SJSA1 (cell line): ENCODE measurements at regions not wholly inside any gene's neighbourhood (a gene's known extent, or its start where the extent isn't known, plus 50 kb on each side); places are given as distances from the start of the nearest gene placed in this dataset.

Experiments
- DNase-seq, 2 experiments: peaks; one replicate each; pipeline ENCODE4 v3.0.0-alpha.2; 2015 to 2020; ENCODE audit warnings: low spot score in 2 of 2, low read depth in 1 of 2
- H3K27ac ChIP-seq: fragments of 250-450 bp; sonication (Bioruptor Pico); 2 replicates; pipeline ENCODE4 v1.5.1; 2020; ENCODE audit warnings: mild to moderate bottlenecking, moderate library complexity
- H3K27me3 ChIP-seq: fragments of 250-450 bp; sonication (Bioruptor Pico); replicated peaks from 2 replicates; pipeline ENCODE4 v1.5.1; 2020; ENCODE audit warnings: mild to moderate bottlenecking, moderate library complexity
- H3K36me3 ChIP-seq: fragments of 250-450 bp; sonication (Bioruptor Pico); 2 replicates; pipeline ENCODE4 v1.5.1; 2020; ENCODE audit warnings: mild to moderate bottlenecking
- H3K4me1 ChIP-seq: fragments of 250-450 bp; sonication (Bioruptor Pico); replicated peaks from 2 replicates; pipeline ENCODE4 v1.6.1; 2021; ENCODE audit warnings: mild to moderate bottlenecking
- H3K4me3 ChIP-seq: fragments of 250-450 bp; sonication (Bioruptor Pico); 2 replicates; pipeline ENCODE4 v1.5.1; 2020; ENCODE audit warnings: mild to moderate bottlenecking
- H3K9me3 ChIP-seq: fragments of 250-450 bp; sonication (Bioruptor Pico); replicated peaks from 2 replicates; pipeline ENCODE4 v1.5.1; 2020; ENCODE audit warnings: mild to moderate bottlenecking

- Histone ChIP-seq H3K4me3 (no peak overlapping the region), H3K9me3 (no peaks in the 10 kb centered on the region), H3K36me3 (no peaks in the 10 kb centered on the region), H3K4me1 (no peaks in the 10 kb centered on the region), H3K27me3 (no peaks in the 10 kb centered on the region), H3K27ac (no peak overlapping the region)
- no peak for DNase-seq
Measured at GRCh38 chr1:162950187-162950586, 89.2 kb upstream of the CCDC190 start.

- Histone ChIP-seq H3K27ac (no peak overlapping the region), H3K27me3 (no peaks in the 10 kb centered on the region), H3K36me3 (no peaks in the 10 kb centered on the region), H3K4me1 (no peaks in the 10 kb centered on the region), H3K9me3 (no peaks in the 10 kb centered on the region), H3K4me3 (no peak overlapping the region)
- no peak for DNase-seq
Measured at GRCh38 chr1:162946701-162947100, 85.7 kb upstream of the CCDC190 start.

GRCh38 chr1:162944974-162945674 lies 84.1 kb upstream of the CCDC190 start:
- Histone ChIP-seq H3K27ac (no peak overlapping the region), H3K9me3 (no peaks in the 10 kb centered on the region), H3K27me3 (no peaks in the 10 kb centered on the region), H3K4me1 (no peaks in the 10 kb centered on the region), H3K36me3 (no peaks in the 10 kb centered on the region), H3K4me3 (no peak overlapping the region)
- no peak for DNase-seq

GRCh38 chr1:162943622-162944021 lies 82.6 kb upstream of the CCDC190 start:
- Histone ChIP-seq H3K4me1 (no peaks in the 10 kb centered on the region), H3K9me3 (no peaks in the 10 kb centered on the region), H3K27me3 (no peaks in the 10 kb centered on the region), H3K27ac (no peak overlapping the region), H3K36me3 (no peaks in the 10 kb centered on the region), H3K4me3 (no peak overlapping the region)
- no peak for DNase-seq

- no peaks in the 10 kb centered on the region for H3K4me1 ChIP-seq
- no peak overlapping the region for H3K27ac ChIP-seq
- H3K4me3 ChIP-seq, result no peak overlapping the region
- H3K36me3 ChIP-seq, result no peaks in the 10 kb centered on the region
- no peak for DNase-seq
- H3K27me3 ChIP-seq, result no peaks in the 10 kb centered on the region
- no peaks in the 10 kb centered on the region for H3K9me3 ChIP-seq
Measured at GRCh38 chr1:162942916-162943559, 82.1 kb upstream of the CCDC190 start.

- no peaks in the 10 kb centered on the region for H3K36me3 ChIP-seq
- no peaks in the 10 kb centered on the region for H3K4me1 ChIP-seq
- H3K9me3 ChIP-seq, result no peaks in the 10 kb centered on the region
- H3K4me3 ChIP-seq, result no peak overlapping the region
- H3K27me3 ChIP-seq, result no peaks in the 10 kb centered on the region
- DNase-seq, result no peak
- no peak overlapping the region for H3K27ac ChIP-seq
Measured at GRCh38 chr1:162941024-162941423, 80.0 kb upstream of the CCDC190 start.

GRCh38 chr1:162939035-162939434 lies 78.1 kb upstream of the CCDC190 start:
- Histone ChIP-seq H3K27ac (no peak overlapping the region), H3K4me1 (no peaks in the 10 kb centered on the region), H3K4me3 (no peak overlapping the region), H3K27me3 (no peaks in the 10 kb centered on the region), H3K36me3 (no peaks in the 10 kb centered on the region), H3K9me3 (no peaks in the 10 kb centered on the region)
- no peak for DNase-seq

- H3K4me3 ChIP-seq, result no peak overlapping the region
- H3K27ac ChIP-seq, result no peak overlapping the region
- H3K36me3 ChIP-seq, result no peaks in the 10 kb centered on the region
- H3K9me3 ChIP-seq, result no peaks in the 10 kb centered on the region
- H3K4me1 ChIP-seq, result no peaks in the 10 kb centered on the region
- H3K27me3 ChIP-seq, result no peaks in the 10 kb centered on the region
- DNase-seq, result no peak
Measured at GRCh38 chr1:162937716-162938395, 76.9 kb upstream of the CCDC190 start.

- Histone ChIP-seq H3K27ac (no peak overlapping the region), H3K4me1 (no peaks in the 10 kb centered on the region), H3K9me3 (no peaks in the 10 kb centered on the region), H3K27me3 (no peaks in the 10 kb centered on the region), H3K4me3 (no peak overlapping the region), H3K36me3 (no peaks in the 10 kb centered on the region)
- no peak for DNase-seq
Measured at GRCh38 chr1:162930976-162931560, 70.1 kb upstream of the CCDC190 start.

- no peak for DNase-seq
- no peak overlapping the region for H3K27ac ChIP-seq
- H3K36me3 ChIP-seq, result no peaks in the 10 kb centered on the region
Measured at GRCh38 chr1:162930532-162930931, 69.6 kb upstream of the CCDC190 start.

GRCh38 chr1:162929177-162929576 lies 68.2 kb upstream of the CCDC190 start:
- no peaks in the 10 kb centered on the region for H3K9me3 ChIP-seq
- H3K27ac ChIP-seq, result no peak overlapping the region
- H3K36me3 ChIP-seq, result no peaks in the 10 kb centered on the region
- DNase-seq, result no peak
- no peaks in the 10 kb centered on the region for H3K27me3 ChIP-seq
- no peak overlapping the region for H3K4me3 ChIP-seq
- no peaks in the 10 kb centered on the region for H3K4me1 ChIP-seq

More at GRCh38 chr1:162930532-162930931, 69.6 kb upstream of the CCDC190 start:
- H3K4me3 ChIP-seq, result no peak overlapping the region
- H3K9me3 ChIP-seq, result no peaks in the 10 kb centered on the region
- H3K27me3 ChIP-seq, result no peaks in the 10 kb centered on the region
- H3K4me1 ChIP-seq, result no peaks in the 10 kb centered on the region

- no peak for DNase-seq
- Histone ChIP-seq H3K27ac (no peak overlapping the region), H3K27me3 (no peaks in the 10 kb centered on the region), H3K36me3 (no peaks in the 10 kb centered on the region), H3K9me3 (no peaks in the 10 kb centered on the region), H3K4me1 (no peaks in the 10 kb centered on the region), H3K4me3 (no peak overlapping the region)
Measured at GRCh38 chr1:162928141-162928540, 67.2 kb upstream of the CCDC190 start.

- Histone ChIP-seq H3K4me1 (no peaks in the 10 kb centered on the region), H3K27me3 (no peaks in the 10 kb centered on the region), H3K36me3 (no peaks in the 10 kb centered on the region), H3K4me3 (no peak overlapping the region), H3K9me3 (no peaks in the 10 kb centered on the region), H3K27ac (no peak overlapping the region)
- no peak for DNase-seq
Measured at GRCh38 chr1:162927421-162927820, 66.4 kb upstream of the CCDC190 start.

GRCh38 chr1:162926906-162927305 lies 65.9 kb upstream of the CCDC190 start:
- no peaks in the 10 kb centered on the region for H3K9me3 ChIP-seq
- no peaks in the 10 kb centered on the region for H3K27me3 ChIP-seq
- H3K27ac ChIP-seq, result no peak overlapping the region
- H3K4me3 ChIP-seq, result no peak overlapping the region
- H3K4me1 ChIP-seq, result 0 out of 2 replicates have a peak, but pooled peaks cover 4% of the 10 kb centered on the region
- H3K36me3 ChIP-seq, result no peaks in the 10 kb centered on the region
- no peak for DNase-seq
